ENCODE measurements at regions not wholly inside any gene's neighbourhood (a gene's known extent, or its start where the extent isn't known, plus 50 kb on each side); places are given as distances from the start of the nearest gene placed in this dataset.
"Not testable (repeated sequence)": the region's sequence is repeated elsewhere in the genome, so short reads cannot be mapped to it uniquely, and the experiment has no call there.

DNA sequence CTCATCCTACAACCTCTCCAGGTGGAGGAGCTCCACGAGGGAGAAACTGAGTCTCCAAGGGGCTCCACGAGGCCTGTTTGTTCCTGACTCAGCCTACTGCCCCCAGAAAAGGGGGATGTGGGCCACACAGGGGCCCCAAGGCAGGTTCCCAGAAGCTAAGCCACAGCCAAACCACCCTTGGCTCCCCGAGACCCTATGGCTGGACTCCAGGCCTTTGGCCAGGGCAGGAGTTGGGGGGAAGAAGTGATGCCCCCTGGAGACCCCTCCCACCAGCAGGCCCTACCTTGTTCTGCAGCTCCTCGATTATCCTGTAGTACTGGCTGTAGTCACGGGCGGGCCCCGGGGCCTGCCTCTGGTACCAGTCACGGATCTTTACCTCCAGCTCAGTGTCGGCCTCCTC, 126.8 kb downstream of the TNFRSF13B start:
- FAIRE-seq; BruUV-seq (replicated peaks); H2AFZ ChIP-seq (ENCODE audit: low read depth, low read length); intact Hi-C loops (cut with micrococcal nuclease); H3K36me3 ChIP-seq (ENCODE audit: control insufficient read depth in 2 of 2, extremely low read depth in 1 of 2, insufficient read depth in 2 of 2, low read length in 2 of 2); CTCF ChIA-PET; H3K27ac ChIP-seq (ENCODE audit: insufficient read depth, low read depth, low read length); H3K9ac ChIP-seq (replicated peaks; ENCODE audit: extremely low read depth, insufficient read depth, low read length); DNase-seq (ENCODE audit: low read depth, low spot score); H3K9me1 ChIP-seq (replicated peaks; ENCODE audit: control insufficient read depth, extremely low read depth, insufficient read depth, low read length); POLR2A ChIA-PET; H3K27me3 ChIP-seq (ENCODE audit: control insufficient read depth in 2 of 2, insufficient read depth in 2 of 2, low read length in 2 of 2); H3K9me3 ChIP-seq (replicated peaks; ENCODE audit: control insufficient read depth, insufficient read depth, low read length); H3K4me1 ChIP-seq (ENCODE audit: control insufficient read depth, extremely low read depth, insufficient read depth, low read length); H3K4me3 ChIP-seq (replicated peaks in 1 of 3; ENCODE audit: insufficient read depth in 1 of 3, low read depth in 1 of 3, low read length in 3 of 3); dilution Hi-C loops (cut with MboI; ENCODE audit: extremely low pct_ligation_motif_present, low sequenced_read_pairs); H4K20me1 ChIP-seq (replicated peaks; ENCODE audit: control insufficient read depth, extremely low read depth, insufficient read depth, low read length); H3K4me2 ChIP-seq (ENCODE audit: insufficient read depth, low read length); H3K79me2 ChIP-seq (ENCODE audit: control insufficient read depth, insufficient read depth, low read length): not testable (repeated sequence)

DNA sequence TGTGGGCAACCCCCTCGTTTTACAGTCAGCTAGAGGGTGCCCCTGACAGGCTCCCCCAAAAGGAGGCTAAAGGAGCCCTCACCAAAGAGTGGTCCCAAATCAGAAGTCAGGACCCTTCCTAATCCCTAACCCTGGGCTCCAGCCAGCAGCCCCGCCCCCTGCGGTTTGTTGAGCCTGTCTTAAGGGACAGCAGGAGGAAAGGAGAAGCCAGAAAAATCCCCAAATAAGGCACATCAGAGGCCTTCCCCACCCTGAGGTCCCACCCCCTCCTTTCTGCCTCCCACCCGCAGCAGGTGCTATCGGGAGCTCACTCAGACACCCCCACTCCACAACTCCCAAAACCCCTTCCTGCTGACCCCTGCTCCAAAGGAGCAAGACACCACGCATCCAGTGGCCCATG, 127.2 kb downstream of the TNFRSF13B start:
- dilution Hi-C loops (cut with MboI; ENCODE audit: extremely low pct_ligation_motif_present, low sequenced_read_pairs); intact Hi-C loops (cut with micrococcal nuclease); H3K4me2 ChIP-seq (ENCODE audit: insufficient read depth, low read length); H3K27ac ChIP-seq (ENCODE audit: insufficient read depth, low read depth, low read length); DNase-seq (ENCODE audit: low read depth, low spot score); H3K9ac ChIP-seq (replicated peaks; ENCODE audit: extremely low read depth, insufficient read depth, low read length); POLR2A ChIA-PET; BruUV-seq (replicated peaks); FAIRE-seq; H3K4me3 ChIP-seq (replicated peaks in 1 of 3; ENCODE audit: insufficient read depth in 1 of 3, low read depth in 1 of 3, low read length in 3 of 3); H2AFZ ChIP-seq (ENCODE audit: low read depth, low read length); H3K4me1 ChIP-seq (ENCODE audit: control insufficient read depth, extremely low read depth, insufficient read depth, low read length); H3K9me3 ChIP-seq (replicated peaks; ENCODE audit: control insufficient read depth, insufficient read depth, low read length); H4K20me1 ChIP-seq (replicated peaks; ENCODE audit: control insufficient read depth, extremely low read depth, insufficient read depth, low read length); H3K79me2 ChIP-seq (ENCODE audit: control insufficient read depth, insufficient read depth, low read length); H3K9me1 ChIP-seq (replicated peaks; ENCODE audit: control insufficient read depth, extremely low read depth, insufficient read depth, low read length); H3K27me3 ChIP-seq (ENCODE audit: control insufficient read depth in 2 of 2, insufficient read depth in 2 of 2, low read length in 2 of 2); CTCF ChIA-PET; H3K36me3 ChIP-seq (ENCODE audit: control insufficient read depth in 2 of 2, extremely low read depth in 1 of 2, insufficient read depth in 2 of 2, low read length in 2 of 2): not testable (repeated sequence)

- FAIRE-seq; H3K9me1 ChIP-seq (replicated peaks; ENCODE audit: control insufficient read depth, extremely low read depth, insufficient read depth, low read length); H3K4me1 ChIP-seq (ENCODE audit: control insufficient read depth, extremely low read depth, insufficient read depth, low read length); H3K9me3 ChIP-seq (replicated peaks; ENCODE audit: control insufficient read depth, insufficient read depth, low read length); H4K20me1 ChIP-seq (replicated peaks; ENCODE audit: control insufficient read depth, extremely low read depth, insufficient read depth, low read length); POLR2A ChIA-PET; H3K4me2 ChIP-seq (ENCODE audit: insufficient read depth, low read length); H3K4me3 ChIP-seq (replicated peaks in 1 of 3; ENCODE audit: insufficient read depth in 1 of 3, low read depth in 1 of 3, low read length in 3 of 3); H3K9ac ChIP-seq (replicated peaks; ENCODE audit: extremely low read depth, insufficient read depth, low read length); H3K79me2 ChIP-seq (ENCODE audit: control insufficient read depth, insufficient read depth, low read length); H3K27ac ChIP-seq (ENCODE audit: insufficient read depth, low read depth, low read length); H2AFZ ChIP-seq (ENCODE audit: low read depth, low read length); H3K36me3 ChIP-seq (ENCODE audit: control insufficient read depth in 2 of 2, extremely low read depth in 1 of 2, insufficient read depth in 2 of 2, low read length in 2 of 2); H3K27me3 ChIP-seq (ENCODE audit: control insufficient read depth in 2 of 2, insufficient read depth in 2 of 2, low read length in 2 of 2); CTCF ChIA-PET; BruUV-seq (replicated peaks); DNase-seq (ENCODE audit: low read depth, low spot score); intact Hi-C loops (cut with micrococcal nuclease); dilution Hi-C loops (cut with MboI; ENCODE audit: extremely low pct_ligation_motif_present, low sequenced_read_pairs): not testable (repeated sequence)
These were observed 128.4 kb downstream of the TNFRSF13B start for GRCh38 chr17:16843511-16843910.

GRCh38 chr17:16842346-16842745, 129.6 kb downstream of the TNFRSF13B start:
- H3K79me2 ChIP-seq (ENCODE audit: control insufficient read depth, insufficient read depth, low read length); H4K20me1 ChIP-seq (replicated peaks; ENCODE audit: control insufficient read depth, extremely low read depth, insufficient read depth, low read length); H3K9ac ChIP-seq (replicated peaks; ENCODE audit: extremely low read depth, insufficient read depth, low read length); BruUV-seq (replicated peaks); H3K27ac ChIP-seq (ENCODE audit: insufficient read depth, low read depth, low read length); H3K4me2 ChIP-seq (ENCODE audit: insufficient read depth, low read length); intact Hi-C loops (cut with micrococcal nuclease); H3K9me1 ChIP-seq (replicated peaks; ENCODE audit: control insufficient read depth, extremely low read depth, insufficient read depth, low read length); FAIRE-seq; H3K36me3 ChIP-seq (ENCODE audit: control insufficient read depth in 2 of 2, extremely low read depth in 1 of 2, insufficient read depth in 2 of 2, low read length in 2 of 2); H3K4me3 ChIP-seq (replicated peaks in 1 of 3; ENCODE audit: insufficient read depth in 1 of 3, low read depth in 1 of 3, low read length in 3 of 3); H3K27me3 ChIP-seq (ENCODE audit: control insufficient read depth in 2 of 2, insufficient read depth in 2 of 2, low read length in 2 of 2); H3K9me3 ChIP-seq (replicated peaks; ENCODE audit: control insufficient read depth, insufficient read depth, low read length); POLR2A ChIA-PET; H2AFZ ChIP-seq (ENCODE audit: low read depth, low read length); dilution Hi-C loops (cut with MboI; ENCODE audit: extremely low pct_ligation_motif_present, low sequenced_read_pairs); CTCF ChIA-PET; DNase-seq (ENCODE audit: low read depth, low spot score); H3K4me1 ChIP-seq (ENCODE audit: control insufficient read depth, extremely low read depth, insufficient read depth, low read length): not testable (repeated sequence)

Measured in endothelial cell of umbilical vein (primary cell).